T-helper 1 cell (primary cell): ENCODE measurements at regions not wholly inside any gene's neighbourhood (a gene's known extent, or its start where the extent isn't known, plus 50 kb on each side); places are given as distances from the start of the nearest gene placed in this dataset.

Experiments
- DNase-seq, 5 donors: peaks; one replicate each; pipeline ENCODE4 v3.0.0-alpha.2; 2012 to 2020

- DNase-seq: no peak
Observed at GRCh38 chr13:111519490-111520170, 199.2 kb downstream of the TEX29 start.

DNA sequence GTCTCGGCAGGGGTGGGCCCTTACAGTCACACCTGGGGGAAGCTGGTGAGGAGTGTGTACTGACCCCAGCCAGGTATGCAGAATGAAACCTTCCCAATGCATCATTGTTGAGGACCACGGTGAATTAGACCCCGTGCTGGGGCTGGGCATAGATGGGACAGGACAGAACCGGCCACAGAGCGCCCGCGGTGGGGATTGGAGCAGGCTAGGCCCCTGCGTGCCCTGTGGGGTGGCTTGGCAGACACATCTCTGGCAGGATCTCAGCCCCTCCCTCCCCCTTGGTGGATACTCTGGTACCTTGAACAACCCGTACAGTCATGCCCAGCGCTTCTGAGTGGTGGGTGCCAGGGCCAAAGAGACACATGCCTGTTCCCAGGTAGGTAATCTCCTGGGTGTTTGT is 200.6 kb downstream of the TEX29 start:
- DNase-seq: no peak

- DNase-seq: no peak
Observed at GRCh38 chr13:111521691-111522229, 201.3 kb downstream of the TEX29 start.

- no peak for DNase-seq
Observed at GRCh38 chr13:111525320-111526118, 205.1 kb downstream of the TEX29 start.

DNA sequence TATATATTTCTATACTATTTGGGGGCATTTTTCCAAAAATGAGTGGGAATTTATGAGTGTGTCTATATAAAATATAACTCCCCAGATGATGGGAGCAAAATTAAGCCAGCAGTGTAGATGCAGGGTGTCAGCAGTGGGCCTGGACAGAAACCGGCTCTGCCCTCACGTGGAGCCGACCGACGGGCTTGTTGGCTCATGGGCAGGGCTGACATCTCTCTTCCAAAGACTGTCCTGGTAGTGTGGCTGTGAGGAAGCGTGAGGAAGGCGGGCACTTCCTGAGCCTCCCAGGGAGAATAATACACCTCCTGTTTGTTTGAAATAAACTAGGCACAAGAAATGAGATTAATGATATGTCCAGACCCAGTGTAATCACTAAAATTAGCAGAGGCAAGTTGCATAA is 206.5 kb downstream of the TEX29 start:
- DNase-seq: no peak

GRCh38 chr13:111527614-111528229 is 207.3 kb downstream of the TEX29 start:
- no peak for DNase-seq

GRCh38 chr13:111528513-111528912 is 208.1 kb downstream of the TEX29 start:
- no peak for DNase-seq

DNA sequence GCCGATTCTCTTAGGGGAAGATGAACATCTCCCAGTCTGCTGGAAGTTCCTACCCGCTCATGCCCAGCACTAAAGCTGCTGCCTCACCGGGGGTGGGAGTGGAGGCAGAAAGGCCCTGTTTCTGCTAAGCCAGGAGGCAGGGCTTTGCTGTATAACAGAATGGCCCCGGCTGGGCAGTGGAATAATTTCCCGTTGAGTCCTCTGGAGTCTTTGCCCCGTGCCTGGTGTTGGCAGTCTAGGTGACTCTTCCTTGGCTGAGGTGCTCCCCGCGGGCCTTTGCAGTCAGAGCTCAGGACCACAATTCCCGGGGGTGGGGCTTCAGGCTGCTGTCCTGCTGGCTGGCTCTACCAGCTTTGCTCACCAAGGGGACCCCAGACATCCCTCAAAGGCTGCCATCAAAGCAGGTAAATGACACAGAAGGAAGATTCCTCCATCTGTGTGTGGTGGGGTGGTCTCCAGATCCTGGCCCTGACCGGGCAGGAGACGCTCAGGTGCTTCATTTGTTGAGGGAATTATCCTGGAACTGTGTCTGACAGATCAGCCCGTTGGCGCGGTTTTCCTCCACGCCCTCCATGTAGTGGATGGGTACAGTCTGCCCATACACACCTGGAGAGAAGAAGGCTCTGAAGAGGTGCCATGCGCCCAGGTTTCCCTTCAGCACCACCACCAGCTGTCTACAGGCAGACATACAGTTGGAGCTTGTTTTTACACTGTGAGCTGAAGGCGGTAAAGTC is 209.9 kb downstream of the TEX29 start:
- no peak for DNase-seq

DNA sequence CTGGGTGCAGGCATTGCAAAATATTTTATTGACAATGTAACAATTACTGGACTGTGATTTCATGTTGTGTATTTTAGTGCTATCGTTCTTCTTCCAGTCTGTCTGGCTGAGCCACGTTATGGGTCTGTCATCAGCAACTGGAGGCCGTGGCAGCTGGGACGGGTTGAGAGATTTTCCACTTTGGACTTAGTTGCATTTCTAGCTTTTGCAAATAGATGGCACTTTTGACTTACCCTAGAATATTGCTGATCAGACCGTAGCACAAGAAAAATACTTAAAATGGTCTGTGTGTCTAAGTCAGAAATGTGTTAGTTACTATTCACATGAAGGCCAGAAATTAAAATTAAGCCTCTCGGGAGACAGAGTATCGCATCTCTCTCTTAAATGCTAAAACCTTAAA is 211.1 kb downstream of the TEX29 start:
- DNase-seq: no peak

- no peak for DNase-seq
Observed at GRCh38 chr13:111532111-111532510, 211.7 kb downstream of the TEX29 start.

DNA sequence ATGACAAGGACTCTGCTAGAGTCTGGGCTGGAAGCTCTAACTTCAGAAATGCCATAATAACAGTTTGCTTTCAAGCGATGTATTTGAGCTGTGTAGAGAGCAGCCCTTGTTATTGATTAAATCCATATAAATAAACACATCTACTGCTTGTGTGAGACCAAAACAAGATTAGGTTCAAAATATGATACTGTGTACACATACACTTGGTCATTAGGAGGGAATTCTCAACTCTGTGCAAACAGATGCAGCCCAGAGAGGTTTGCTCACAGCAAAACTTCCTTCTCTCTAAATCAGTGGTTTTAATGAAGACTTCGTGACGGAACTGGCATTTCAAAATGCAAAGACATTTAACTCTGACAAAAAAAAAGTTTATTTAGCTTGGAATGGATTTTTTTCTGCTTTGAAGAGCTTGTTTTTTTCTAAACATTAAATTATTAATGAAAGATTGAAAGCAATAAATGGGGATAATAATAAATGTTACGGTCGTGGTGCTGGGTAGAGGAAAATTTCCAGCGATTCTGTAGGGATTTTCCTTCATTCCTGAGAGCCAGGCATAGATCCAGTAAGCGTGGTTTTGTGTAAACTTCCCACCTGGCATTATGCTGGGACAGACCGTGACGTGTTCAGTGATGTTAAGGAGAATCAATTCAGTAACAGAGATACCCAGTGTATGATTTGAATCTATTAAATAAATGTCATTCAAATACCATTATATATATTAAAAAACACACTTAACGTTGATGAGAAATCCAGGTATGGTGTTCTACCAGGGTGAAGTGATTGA is 213.7 kb downstream of the TEX29 start:
- no peak for DNase-seq

DNA sequence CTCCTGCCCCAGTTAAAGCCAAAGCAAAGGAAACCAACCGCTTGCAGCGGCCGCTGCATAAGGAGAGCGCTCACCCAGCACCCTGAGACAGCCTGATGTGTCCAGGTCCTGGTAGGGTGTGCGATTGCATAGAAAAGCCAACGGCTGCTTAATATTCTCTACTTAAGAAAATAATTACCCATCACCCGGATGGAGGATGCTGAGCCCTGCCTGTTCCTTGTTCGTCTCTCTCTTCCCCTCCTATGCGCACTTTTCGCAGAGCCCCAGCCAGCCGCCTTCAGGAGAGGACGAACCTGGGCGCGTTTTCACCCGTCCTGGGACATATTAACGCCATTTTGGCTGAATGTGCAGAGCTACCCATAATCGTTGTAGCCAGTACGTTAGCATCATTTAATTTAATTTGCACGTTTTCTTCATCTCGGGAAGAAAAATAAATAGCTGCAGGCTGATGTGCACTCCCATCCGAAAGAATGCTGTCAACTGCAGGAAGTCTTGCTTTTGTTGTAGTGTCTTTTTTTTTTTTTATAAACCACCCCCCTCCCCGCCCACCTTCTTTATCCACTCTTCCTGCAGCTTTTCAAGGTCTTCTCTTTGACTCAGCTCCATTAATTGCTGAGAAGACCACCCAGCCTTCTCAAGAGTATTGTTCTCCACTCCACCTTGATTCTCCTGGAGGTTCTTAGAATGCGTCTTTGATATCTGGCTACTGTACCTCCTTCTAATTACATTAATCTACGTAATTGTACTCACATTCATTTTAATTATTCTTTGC is 214.5 kb downstream of the TEX29 start:
- no peak for DNase-seq

DNA sequence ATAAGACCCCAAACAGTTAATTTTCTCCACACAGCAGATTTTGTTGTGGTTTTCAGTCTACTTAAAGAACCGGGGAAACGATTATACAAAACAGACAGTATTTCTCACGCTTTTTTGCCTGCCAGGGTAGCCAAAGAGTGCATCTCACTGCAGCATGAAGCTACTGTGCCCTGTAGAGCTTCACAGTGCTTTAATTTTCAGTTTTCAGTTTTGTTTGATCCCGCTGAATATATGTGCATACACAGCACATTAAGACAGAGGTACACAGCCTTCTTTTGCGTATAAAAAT is 215.0 kb downstream of the TEX29 start:
- no peak for DNase-seq

GRCh38 chr13:111536075-111536642 is 215.7 kb downstream of the TEX29 start:
- DNase-seq: no peak

- no peak for DNase-seq
Observed at GRCh38 chr13:111537115-111537728, 216.8 kb downstream of the TEX29 start.

DNA sequence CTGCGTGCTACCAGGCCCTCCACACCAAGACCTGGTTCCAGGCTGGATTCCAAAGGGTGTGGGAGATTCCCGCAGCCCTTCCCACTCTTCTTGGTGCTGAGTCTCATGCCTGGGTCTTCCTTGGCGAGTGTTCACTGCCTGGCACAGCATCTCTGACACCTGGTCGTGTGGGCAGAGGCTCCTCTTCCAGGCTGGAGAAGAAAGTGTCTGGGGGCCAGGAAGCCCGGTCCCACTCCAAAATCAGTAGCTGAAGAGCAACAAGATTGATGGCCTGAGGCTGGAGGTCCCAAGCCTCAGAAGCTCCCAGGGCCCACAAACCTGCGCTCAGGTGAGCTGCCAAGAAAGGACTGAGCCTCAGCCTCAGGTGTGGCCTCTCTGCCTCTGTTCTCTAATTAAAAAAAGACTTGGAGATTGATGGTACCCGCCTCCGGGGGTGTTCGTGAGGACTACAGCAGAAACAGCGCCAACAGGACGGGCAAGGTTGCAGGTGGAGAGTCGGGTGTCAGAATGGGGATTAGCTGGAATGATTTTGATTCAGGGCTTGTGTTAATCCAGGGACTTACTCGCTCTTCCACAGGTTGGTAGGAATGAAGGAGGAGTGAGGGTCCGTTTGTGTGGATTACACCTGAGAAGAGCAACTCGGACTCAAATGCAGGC is 217.5 kb downstream of the TEX29 start:
- DNase-seq: no peak

DNA sequence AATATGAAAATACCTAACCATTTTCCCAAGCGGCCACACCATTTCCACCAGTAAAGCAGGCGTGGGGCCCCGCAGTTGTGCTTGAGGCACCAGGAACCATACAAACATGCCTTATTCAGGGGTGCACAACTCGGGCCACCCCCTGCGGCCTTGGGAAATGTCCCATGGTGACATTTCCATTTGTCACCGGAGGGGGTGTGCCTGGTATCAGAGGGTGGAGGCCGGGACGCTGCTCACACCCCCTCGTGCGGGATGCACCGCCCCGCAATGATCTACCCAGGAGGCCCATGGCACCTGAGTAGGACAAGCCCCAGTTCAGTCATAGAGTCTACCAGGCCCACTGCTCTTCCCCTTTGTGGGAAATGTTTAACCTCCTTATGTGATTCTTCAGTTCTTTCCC is 218.8 kb downstream of the TEX29 start:
- DNase-seq: no peak

DNA sequence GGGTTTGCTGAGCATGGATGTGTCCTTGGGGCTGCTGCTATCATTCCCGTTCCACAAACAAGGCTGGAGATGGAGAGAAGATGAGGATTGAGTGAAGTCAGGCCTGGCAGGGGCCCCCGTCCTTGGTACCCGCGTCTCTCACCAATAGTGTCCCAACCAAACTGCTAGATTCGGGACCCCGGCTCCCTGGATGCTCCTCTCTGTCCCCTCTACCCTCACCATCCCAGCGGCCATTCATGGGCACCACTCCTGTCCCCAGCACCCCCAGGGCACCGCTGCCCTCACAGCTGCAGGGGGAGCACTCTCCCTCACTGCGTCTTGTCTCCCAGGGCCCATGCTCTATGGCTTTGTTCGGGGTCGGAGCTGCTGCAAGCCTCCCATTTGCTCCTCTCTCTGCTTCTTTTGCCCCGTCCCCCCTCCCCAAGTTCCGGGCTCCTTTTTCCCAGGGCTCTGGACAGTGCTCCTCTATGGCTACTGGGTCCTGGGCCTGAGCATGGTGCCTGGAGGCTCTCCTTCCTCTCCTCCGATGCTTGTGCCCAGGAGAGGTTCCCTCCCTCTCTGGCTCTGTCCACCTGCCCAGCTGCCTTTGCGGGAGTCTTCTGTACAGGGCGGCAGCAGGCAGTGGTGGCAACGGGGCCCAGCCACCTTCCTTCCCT is 219.5 kb downstream of the TEX29 start:
- DNase-seq: no peak

DNA sequence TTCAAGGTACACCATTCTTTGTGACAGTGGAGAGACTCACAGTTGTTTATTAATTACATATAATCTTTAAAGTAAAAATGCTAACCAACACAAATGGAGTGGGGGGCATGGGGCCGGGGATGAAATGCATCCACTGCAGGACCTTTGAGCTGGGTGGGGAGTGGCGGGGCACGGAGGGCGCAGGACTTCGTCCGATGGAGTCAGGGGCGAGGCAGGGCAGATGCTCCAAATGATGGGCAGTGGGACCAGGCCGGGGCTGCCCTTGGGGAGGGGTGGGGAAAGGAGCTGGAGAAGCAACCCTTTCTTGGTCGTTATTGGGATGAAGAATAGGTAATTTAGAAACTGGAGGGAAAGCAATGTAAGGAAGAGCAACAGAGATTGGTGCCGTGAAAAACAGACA is 220.0 kb downstream of the TEX29 start:
- DNase-seq: no peak

- DNase-seq: no peak
Observed at GRCh38 chr13:111541345-111541744, 220.9 kb downstream of the TEX29 start.
